ENCODE measurements at regions not wholly inside any gene's neighbourhood (a gene's known extent, or its start where the extent isn't known, plus 50 kb on each side); places are given as distances from the start of the nearest gene placed in this dataset.

DNA sequence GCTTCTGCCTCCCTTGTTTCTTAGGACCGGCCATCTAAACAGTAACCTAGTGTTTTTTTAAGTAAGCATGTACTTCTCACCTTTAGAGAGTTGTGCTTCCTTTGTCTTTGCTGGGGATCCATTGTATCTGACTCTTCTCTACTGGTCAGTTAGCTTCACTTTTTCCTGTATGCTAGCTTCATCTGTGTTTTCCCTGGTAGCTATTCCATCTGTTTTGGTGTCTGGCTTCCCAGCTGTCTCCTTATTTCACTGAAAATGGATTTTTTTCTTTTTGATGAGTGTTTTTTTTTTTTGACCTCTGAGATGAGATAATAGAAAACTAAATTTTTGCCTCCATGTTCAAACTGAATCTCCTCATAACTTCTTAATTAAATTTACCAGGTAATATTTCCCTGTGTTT lies 637.0 kb upstream of the SLC10A2 start:
- H3K9me3 ChIP-seq (ENCODE audit: severe bottlenecking): peaks cover 2% of the 10 kb centered on the region
- H3K36me3 ChIP-seq: no peaks in the 10 kb centered on the region
- H3K4me3 ChIP-seq (ENCODE audit: low read depth, low read length): no peak overlapping the region
- H3K27me3 ChIP-seq (ENCODE audit: insufficient read depth, low read depth, severe bottlenecking): no peaks in the 10 kb centered on the region
- TF ChIP-seq, protein P1, sequence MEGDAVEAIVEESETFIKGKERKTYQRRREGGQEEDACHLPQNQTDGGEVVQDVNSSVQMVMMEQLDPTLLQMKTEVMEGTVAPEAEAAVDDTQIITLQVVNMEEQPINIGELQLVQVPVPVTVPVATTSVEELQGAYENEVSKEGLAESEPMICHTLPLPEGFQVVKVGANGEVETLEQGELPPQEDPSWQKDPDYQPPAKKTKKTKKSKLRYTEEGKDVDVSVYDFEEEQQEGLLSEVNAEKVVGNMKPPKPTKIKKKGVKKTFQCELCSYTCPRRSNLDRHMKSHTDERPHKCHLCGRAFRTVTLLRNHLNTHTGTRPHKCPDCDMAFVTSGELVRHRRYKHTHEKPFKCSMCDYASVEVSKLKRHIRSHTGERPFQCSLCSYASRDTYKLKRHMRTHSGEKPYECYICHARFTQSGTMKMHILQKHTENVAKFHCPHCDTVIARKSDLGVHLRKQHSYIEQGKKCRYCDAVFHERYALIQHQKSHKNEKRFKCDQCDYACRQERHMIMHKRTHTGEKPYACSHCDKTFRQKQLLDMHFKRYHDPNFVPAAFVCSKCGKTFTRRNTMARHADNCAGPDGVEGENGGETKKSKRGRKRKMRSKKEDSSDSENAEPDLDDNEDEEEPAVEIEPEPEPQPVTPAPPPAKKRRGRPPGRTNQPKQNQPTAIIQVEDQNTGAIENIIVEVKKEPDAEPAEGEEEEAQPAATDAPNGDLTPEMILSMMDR (IDR thresholded peaks at IDR 0.05; ENCODE audit: low read depth, low read length): no peak
- DNase-seq: no peak
- H3K27ac ChIP-seq: no peak overlapping the region

GRCh38 chr13:103698000-103698399 lies 631.8 kb upstream of the SLC10A2 start:
- H3K27me3 ChIP-seq (ENCODE audit: insufficient read depth, low read depth, severe bottlenecking): no peaks in the 10 kb centered on the region
- H3K27ac ChIP-seq: no peak overlapping the region
- TF ChIP-seq, protein P1 (IDR thresholded peaks at IDR 0.05; ENCODE audit: low read depth, low read length): no peak
- H3K4me3 ChIP-seq (ENCODE audit: low read depth, low read length): no peak overlapping the region
- H3K9me3 ChIP-seq (ENCODE audit: severe bottlenecking): no peaks in the 10 kb centered on the region
- no peak for DNase-seq
- H3K36me3 ChIP-seq: no peaks in the 10 kb centered on the region

DNA sequence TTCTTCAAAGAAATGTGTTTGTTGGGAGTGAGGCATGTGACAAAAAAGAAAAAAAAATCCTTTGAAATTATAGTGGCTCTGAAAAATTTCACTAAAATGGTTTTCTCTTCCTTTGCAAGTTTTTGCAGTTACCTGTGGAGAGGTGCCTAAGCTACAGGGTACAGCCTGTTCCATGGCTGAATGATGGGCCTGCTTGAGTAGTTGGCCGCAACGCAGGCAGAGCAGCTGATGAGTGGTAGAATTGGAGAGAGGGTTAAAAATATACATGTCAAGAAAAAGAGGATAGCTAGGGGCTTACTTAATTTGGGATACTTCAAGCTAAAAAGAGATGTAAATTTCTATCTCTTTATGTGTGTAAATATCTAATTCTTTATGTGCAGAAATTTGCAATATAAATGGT lies 629.1 kb upstream of the SLC10A2 start:
- Histone ChIP-seq H3K27ac (no peak overlapping the region), H3K27me3 (ENCODE audit: insufficient read depth, low read depth, severe bottlenecking) (no peaks in the 10 kb centered on the region), H3K9me3 (ENCODE audit: severe bottlenecking) (no peaks in the 10 kb centered on the region), H3K36me3 (no peaks in the 10 kb centered on the region), H3K4me3 (ENCODE audit: low read depth, low read length) (no peak overlapping the region)
- no peak for DNase-seq
- TF ChIP-seq, protein P1 (IDR thresholded peaks at IDR 0.05; ENCODE audit: low read depth, low read length): no peak

DNA sequence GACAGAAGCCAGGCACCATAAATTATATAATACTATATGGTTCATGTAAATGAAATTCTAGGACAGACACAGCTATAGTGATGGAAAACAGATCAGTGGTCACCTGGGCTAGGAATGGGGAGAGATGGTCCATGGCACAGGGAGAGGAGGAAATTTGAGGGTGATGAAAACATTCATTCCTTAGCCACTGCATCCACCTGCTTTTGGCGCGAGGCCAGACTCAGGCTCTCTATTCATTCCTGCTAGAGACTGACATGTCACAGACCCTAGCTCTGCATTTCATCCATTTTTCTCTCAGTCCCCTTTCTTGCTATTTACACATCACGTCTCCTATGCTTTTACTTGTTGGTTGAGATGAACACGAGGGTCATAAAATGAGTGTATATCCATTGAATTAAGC lies 628.3 kb upstream of the SLC10A2 start:
- Histone ChIP-seq H3K27ac (no peak overlapping the region), H3K4me3 (ENCODE audit: low read depth, low read length) (no peak overlapping the region), H3K9me3 (ENCODE audit: severe bottlenecking) (no peaks in the 10 kb centered on the region), H3K27me3 (ENCODE audit: insufficient read depth, low read depth, severe bottlenecking) (no peaks in the 10 kb centered on the region), H3K36me3 (no peaks in the 10 kb centered on the region)
- TF ChIP-seq, protein P1 (IDR thresholded peaks at IDR 0.05; ENCODE audit: low read depth, low read length): no peak
- DNase-seq: no peak

DNA sequence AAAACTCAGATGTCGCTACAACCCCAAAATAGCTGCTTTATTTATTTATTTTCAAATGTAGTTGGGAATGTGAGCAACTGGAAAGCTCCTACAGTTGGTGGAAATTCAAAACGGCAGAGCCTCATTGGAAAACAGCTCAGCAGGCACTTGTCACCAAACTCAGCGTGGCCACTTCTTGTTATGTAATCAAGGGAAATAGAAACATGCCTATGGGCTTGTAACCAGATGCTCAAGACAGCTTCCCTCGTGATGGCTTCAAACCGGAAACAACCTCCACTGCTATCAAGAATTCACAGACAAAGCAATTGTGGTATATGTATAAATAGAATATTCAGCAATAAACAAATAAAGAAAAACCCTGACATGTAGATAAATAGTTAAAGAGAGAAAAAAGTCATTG lies 627.8 kb upstream of the SLC10A2 start:
- Histone ChIP-seq H3K27me3 (ENCODE audit: insufficient read depth, low read depth, severe bottlenecking) (no peaks in the 10 kb centered on the region), H3K9me3 (ENCODE audit: severe bottlenecking) (no peaks in the 10 kb centered on the region), H3K4me3 (ENCODE audit: low read depth, low read length) (no peak overlapping the region), H3K36me3 (no peaks in the 10 kb centered on the region), H3K27ac (no peak overlapping the region)
- TF ChIP-seq, protein P1 (IDR thresholded peaks at IDR 0.05; ENCODE audit: low read depth, low read length): no peak
- DNase-seq: no peak

- Histone ChIP-seq H3K9me3 (ENCODE audit: severe bottlenecking) (no peaks in the 10 kb centered on the region), H3K4me3 (ENCODE audit: low read depth, low read length) (no peak overlapping the region), H3K27ac (no peak overlapping the region), H3K27me3 (ENCODE audit: insufficient read depth, low read depth, severe bottlenecking) (no peaks in the 10 kb centered on the region), H3K36me3 (no peaks in the 10 kb centered on the region)
- no peak for DNase-seq
- TF ChIP-seq, protein P1 (IDR thresholded peaks at IDR 0.05; ENCODE audit: low read depth, low read length): no peak
These were observed 626.2 kb upstream of the SLC10A2 start for GRCh38 chr13:103692442-103692841.
